CD14-positive monocyte (primary cell): ENCODE measurements at regions not wholly inside any gene's neighbourhood (a gene's known extent, or its start where the extent isn't known, plus 50 kb on each side); places are given as distances from the start of the nearest gene placed in this dataset.

Experiments used
- DNase-seq, 3 donors: peaks; one replicate each; pipeline ENCODE4 v3.0.0-alpha.2; 2011 to 2022
- H2AFZ ChIP-seq: 2 replicates; pipeline ENCODE4 v1.6.0; 2012; ENCODE audit warnings: mild to moderate bottlenecking, low read depth, low read length, inconsistent platforms; ENCODE audit not compliant: insufficient read depth, poor library complexity, severe bottlenecking
- H3K27ac ChIP-seq, 2 donors: 1 replicate in 1 of 2; 2 replicates in 1 of 2; pipeline ENCODE4 v1.5.1; 2012 to 2013; ENCODE audit warnings: low read length in 2 of 2, control low read depth in 1 of 2, inconsistent platforms in 1 of 2, low read depth in 1 of 2, mild to moderate bottlenecking in 1 of 2
- H3K27me3 ChIP-seq, 2 donors: one replicate each; pipeline versions ENCODE4 v1.6.0 to v1.6.1; 2011 to 2013; ENCODE audit warnings: low read length in 2 of 2; ENCODE audit not compliant: control insufficient read depth in 2 of 2, insufficient read depth in 2 of 2
- H3K36me3 ChIP-seq, 2 donors: replicated peaks in 1 of 2; 1 replicate in 1 of 2; 2 replicates in 1 of 2; pipeline versions ENCODE4 v1.5.1 to v1.6.1; 2012 to 2013; ENCODE audit warnings: low read length in 2 of 2, control low read depth in 1 of 2, inconsistent platforms in 1 of 2, mild to moderate bottlenecking in 1 of 2; ENCODE audit not compliant: insufficient read depth in 2 of 2, control insufficient read depth in 1 of 2
- H3K4me1 ChIP-seq, 2 donors: 1 replicate in 1 of 2; 2 replicates in 1 of 2; pipeline versions ENCODE4 v1.5.1 to v1.6.1; 2012 to 2013; ENCODE audit warnings: low read length in 2 of 2, control low read depth in 1 of 2, inconsistent platforms in 1 of 2, mild to moderate bottlenecking in 1 of 2, moderate library complexity in 1 of 2; ENCODE audit not compliant: insufficient read depth in 2 of 2, control insufficient read depth in 1 of 2
- H3K4me2 ChIP-seq: replicated peaks from 2 replicates; pipeline ENCODE3; 2012; ENCODE audit warnings: low read length, moderate library complexity, mild to moderate bottlenecking; ENCODE audit not compliant: poor library complexity, severe bottlenecking; ENCODE audit errors: extremely low read depth
- H3K4me3 ChIP-seq, 3 experiments: fragments of 200-600 bp in 1 of 3; sonication (generic) in 1 of 3; replicated peaks in 1 of 3; 1 replicate in 2 of 3; 2 replicates in 1 of 3; pipeline ENCODE4 v1.5.1; 2011 to 2013; ENCODE audit warnings: low read length in 3 of 3, mild to moderate bottlenecking in 3 of 3, control low read depth in 2 of 3, low read depth in 2 of 3, inconsistent platforms in 1 of 3, moderate library complexity in 1 of 3
- H3K79me2 ChIP-seq: 2 replicates; pipeline ENCODE4 v1.6.0; 2012; ENCODE audit warnings: mild to moderate bottlenecking, control low read depth, inconsistent platforms, low read length, moderate library complexity; ENCODE audit not compliant: insufficient read depth
- H3K9ac ChIP-seq: 2 replicates; pipeline ENCODE4 v1.6.0; 2017; ENCODE audit warnings: low read length, mild to moderate bottlenecking; ENCODE audit not compliant: insufficient read depth, poor library complexity, severe bottlenecking
- H3K9me3 ChIP-seq, 2 donors: replicated peaks in 1 of 2; 1 replicate in 1 of 2; 2 replicates in 1 of 2; pipeline versions ENCODE4 v1.5.1 to v1.6.1; 2012 to 2013; ENCODE audit warnings: low read length in 2 of 2, control low read depth in 1 of 2; ENCODE audit not compliant: control insufficient read depth in 1 of 2, insufficient read depth in 1 of 2
- H4K20me1 ChIP-seq: 2 replicates; pipeline ENCODE4 v1.6.0; 2012; ENCODE audit warnings: mild to moderate bottlenecking, low read length, control low read depth, moderate library complexity; ENCODE audit not compliant: insufficient read depth
- H3K27ac Mint-ChIP-seq, 7 donors: one replicate each; pipeline ENCODE4 v1.8.0; 2020; ENCODE audit warnings: mild to moderate bottlenecking in 7 of 7, mixed read lengths in 7 of 7, moderate library complexity in 6 of 7, inconsistent platforms in 2 of 7
- H3K27me3 Mint-ChIP-seq, 3 donors: one replicate each; pipeline ENCODE4 v1.8.0; 2021 to 2022; ENCODE audit warnings: low read depth in 3 of 3, mild to moderate bottlenecking in 3 of 3, mixed read lengths in 3 of 3, moderate library complexity in 3 of 3, inconsistent platforms in 1 of 3
- H3K36me3 Mint-ChIP-seq, 2 donors: one replicate each; pipeline ENCODE4 v1.8.0; 2020; ENCODE audit warnings: mixed read lengths in 2 of 2, inconsistent platforms in 1 of 2, mild to moderate bottlenecking in 1 of 2
- H3K4me1 Mint-ChIP-seq: one replicate; pipeline ENCODE4 v1.8.0; 2020; ENCODE audit warnings: mild to moderate bottlenecking, mixed read lengths
- H3K4me3 Mint-ChIP-seq, 2 donors: one replicate each; pipeline ENCODE4 v1.8.0; 2020; ENCODE audit warnings: mild to moderate bottlenecking in 2 of 2, mixed read lengths in 2 of 2, moderate library complexity in 1 of 2
- H3K9me3 Mint-ChIP-seq, 7 donors: one replicate each; pipeline ENCODE4 v1.8.0; 2020 to 2022; ENCODE audit warnings: mixed read lengths in 7 of 7, mild to moderate bottlenecking in 6 of 7, moderate library complexity in 6 of 7, inconsistent platforms in 2 of 7
- WGBS: methylation state at CpG from one replicate; pipeline ENCODE4 v1.1.5; 2013; ENCODE audit warnings: missing lambda C conversion rate; ENCODE audit not compliant: insufficient coverage; 5-methylcytosine and 5-hydroxymethylcytosine counted together
- intact Hi-C, 2 donors: fragments of 100-400 bp; cut with micrococcal nuclease; formaldehyde crosslinking; loops; one replicate each; pipeline versions ENCODE4 v1.15.0 to v1.15.1; 2023
- TF ChIP-seq, protein P1 (sequence below): fragments of 200-600 bp; IDR thresholded peaks from one replicate; pipeline ENCODE4 v1.8.0; 2022; ENCODE audit warnings: antibody characterized with exemption, mild to moderate bottlenecking

DNA sequence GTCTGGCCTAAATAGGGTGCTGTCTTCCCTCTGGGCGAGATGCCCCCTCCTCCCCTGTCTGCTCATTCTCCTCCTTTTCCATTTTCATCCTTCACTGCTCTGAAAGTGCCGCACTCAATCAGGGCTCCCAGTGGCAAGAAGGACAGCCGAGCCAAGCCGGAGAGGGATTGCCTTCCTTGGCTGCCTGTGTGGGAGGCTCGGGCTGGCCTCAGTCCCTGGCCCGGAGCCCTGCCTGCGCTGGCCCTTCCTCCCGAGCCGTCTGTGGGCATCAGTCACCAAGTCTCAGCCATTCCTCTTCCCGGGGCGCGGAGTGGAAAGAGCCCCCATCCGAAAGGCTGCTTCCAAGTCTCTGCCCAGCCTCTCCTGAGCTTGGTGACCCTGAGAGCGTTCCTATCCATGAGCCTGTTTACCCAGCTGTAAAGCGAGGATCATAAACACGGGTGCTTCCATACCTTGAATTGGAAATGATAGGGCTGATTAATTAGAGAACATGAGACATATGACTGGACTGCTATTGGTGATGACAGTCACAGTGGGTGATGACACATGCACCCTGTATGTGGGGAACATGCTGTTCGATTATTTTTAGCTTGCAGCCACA, 59.1 kb upstream of the TLE3 start:
- TF ChIP-seq, protein P1, sequence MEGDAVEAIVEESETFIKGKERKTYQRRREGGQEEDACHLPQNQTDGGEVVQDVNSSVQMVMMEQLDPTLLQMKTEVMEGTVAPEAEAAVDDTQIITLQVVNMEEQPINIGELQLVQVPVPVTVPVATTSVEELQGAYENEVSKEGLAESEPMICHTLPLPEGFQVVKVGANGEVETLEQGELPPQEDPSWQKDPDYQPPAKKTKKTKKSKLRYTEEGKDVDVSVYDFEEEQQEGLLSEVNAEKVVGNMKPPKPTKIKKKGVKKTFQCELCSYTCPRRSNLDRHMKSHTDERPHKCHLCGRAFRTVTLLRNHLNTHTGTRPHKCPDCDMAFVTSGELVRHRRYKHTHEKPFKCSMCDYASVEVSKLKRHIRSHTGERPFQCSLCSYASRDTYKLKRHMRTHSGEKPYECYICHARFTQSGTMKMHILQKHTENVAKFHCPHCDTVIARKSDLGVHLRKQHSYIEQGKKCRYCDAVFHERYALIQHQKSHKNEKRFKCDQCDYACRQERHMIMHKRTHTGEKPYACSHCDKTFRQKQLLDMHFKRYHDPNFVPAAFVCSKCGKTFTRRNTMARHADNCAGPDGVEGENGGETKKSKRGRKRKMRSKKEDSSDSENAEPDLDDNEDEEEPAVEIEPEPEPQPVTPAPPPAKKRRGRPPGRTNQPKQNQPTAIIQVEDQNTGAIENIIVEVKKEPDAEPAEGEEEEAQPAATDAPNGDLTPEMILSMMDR = no peak

DNA sequence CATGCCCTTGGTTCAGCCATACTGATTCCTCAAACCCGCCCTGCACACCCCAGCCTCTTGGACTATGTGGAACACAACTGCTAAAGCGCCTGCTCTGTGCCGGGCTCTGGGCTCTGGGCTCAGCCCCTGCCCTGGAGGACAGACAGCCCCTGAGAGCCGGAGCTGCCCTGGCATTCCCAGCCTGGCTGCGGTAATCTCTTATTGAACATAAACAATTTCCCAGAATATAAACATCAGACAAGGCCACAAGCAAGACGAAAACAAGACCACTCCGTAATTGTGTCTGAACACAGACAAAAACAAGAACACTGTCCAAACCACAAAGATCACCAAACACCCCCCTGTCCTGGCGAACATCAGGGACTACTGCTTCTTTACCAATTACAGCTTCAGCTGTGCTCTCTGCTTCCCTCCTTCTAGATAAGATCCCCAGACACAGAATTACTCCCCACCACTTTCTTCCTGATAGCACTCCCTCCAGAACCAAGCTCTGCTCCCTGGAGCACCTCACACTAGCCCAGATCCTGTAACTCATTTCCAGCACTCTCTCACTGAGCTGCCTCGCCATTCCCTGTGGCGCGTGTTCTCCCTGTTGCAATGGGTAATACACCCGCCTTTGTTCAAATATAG, 57.1 kb upstream of the TLE3 start:
- Histone ChIP-seq H3K4me2 (no peak overlapping the region), H3K9ac (no peak overlapping the region), H3K9me3 (no peaks in the 10 kb centered on the region), H3K27me3 (no peaks in the 10 kb centered on the region), H3K4me1 (peaks cover 8% of the 10 kb centered on the region in 2 donors), H3K27ac (no peak overlapping the region), H3K79me2 (no peaks in the 10 kb centered on the region), H3K36me3 (no peaks in the 10 kb centered on the region), H3K4me3 (no peak overlapping the region), H4K20me1 (no peaks in the 10 kb centered on the region), H2AFZ (no peak overlapping the region)
- peaks cover 10 to 24% (median 17%) of the 10 kb centered on the region in 3 donors for H3K27me3 Mint-ChIP-seq
- 42% methylated on average over 6 of the region's 12 CpGs for WGBS
- H3K4me3 Mint-ChIP-seq = no peak overlapping the region
- H3K27ac Mint-ChIP-seq = peak overlapping the region in 1 of 7 donors; percentile 43
- H3K4me1 Mint-ChIP-seq = peaks cover 32% of the 10 kb centered on the region
- no peak for DNase-seq
- intact Hi-C loops = no loop called here
- TF ChIP-seq, protein P1 = no peak
- H3K9me3 Mint-ChIP-seq = peaks cover 0 to 3% (median 0%) of the 10 kb centered on the region in 7 donors
- H3K36me3 Mint-ChIP-seq = peaks cover 0 to 1% of the 10 kb centered on the region in 2 donors

More for the DNA sequence above, 59.1 kb upstream of the TLE3 start:
- peak in 1 of 3 donors; percentile 27 for DNase-seq
- no peak overlapping the region for H3K4me3 Mint-ChIP-seq
- H3K4me1 Mint-ChIP-seq = peaks cover 41% of the 10 kb centered on the region
- H3K27me3 Mint-ChIP-seq = peaks cover 12 to 24% (median 21%) of the 10 kb centered on the region in 3 donors
- Histone ChIP-seq H3K79me2 (no peaks in the 10 kb centered on the region), H3K9ac (no peak overlapping the region), H3K9me3 (no peaks in the 10 kb centered on the region), H2AFZ (no peak overlapping the region), H3K27ac (no peak overlapping the region), H3K27me3 (no peaks in the 10 kb centered on the region), H3K4me1 (peaks cover 8 to 13% of the 10 kb centered on the region in 2 donors), H4K20me1 (no peaks in the 10 kb centered on the region), H3K36me3 (no peaks in the 10 kb centered on the region), H3K4me2 (no peak overlapping the region), H3K4me3 (no peak overlapping the region)
- no peak overlapping the region for H3K27ac Mint-ChIP-seq
- 98% methylated on average over 15 of the region's 17 CpGs for WGBS
- peaks cover 0 to 2% of the 10 kb centered on the region in 2 donors for H3K36me3 Mint-ChIP-seq
- H3K9me3 Mint-ChIP-seq = peaks cover 0 to 3% (median 0%) of the 10 kb centered on the region in 7 donors
- intact Hi-C loops = no loop called here
